ENCODE measurements at regions not wholly inside any gene's neighbourhood (a gene's known extent, or its start where the extent isn't known, plus 50 kb on each side); places are given as distances from the start of the nearest gene placed in this dataset.

DNA sequence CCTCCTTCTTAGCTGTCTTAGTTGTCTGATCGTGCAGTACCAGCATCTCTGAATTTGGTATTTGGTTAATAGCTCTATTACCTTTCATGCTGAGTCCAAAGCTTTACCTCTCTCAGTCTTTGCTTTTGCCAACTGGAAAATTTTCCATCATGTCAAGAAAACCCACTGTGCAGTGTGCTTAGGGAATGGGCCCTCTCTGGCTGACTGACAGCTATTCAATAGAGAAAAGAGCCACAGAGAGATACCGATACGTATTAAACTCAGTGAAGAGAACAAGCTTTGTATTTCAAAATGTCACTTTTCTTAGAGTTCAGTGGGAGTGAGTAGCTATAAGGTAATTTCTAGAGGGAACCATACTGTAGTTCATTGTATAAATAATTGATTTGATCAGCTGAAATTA, 1507.1 kb downstream of the C4orf33 start:
- DNase-seq (ENCODE audit: low read depth, low spot score) = no peak

DNA sequence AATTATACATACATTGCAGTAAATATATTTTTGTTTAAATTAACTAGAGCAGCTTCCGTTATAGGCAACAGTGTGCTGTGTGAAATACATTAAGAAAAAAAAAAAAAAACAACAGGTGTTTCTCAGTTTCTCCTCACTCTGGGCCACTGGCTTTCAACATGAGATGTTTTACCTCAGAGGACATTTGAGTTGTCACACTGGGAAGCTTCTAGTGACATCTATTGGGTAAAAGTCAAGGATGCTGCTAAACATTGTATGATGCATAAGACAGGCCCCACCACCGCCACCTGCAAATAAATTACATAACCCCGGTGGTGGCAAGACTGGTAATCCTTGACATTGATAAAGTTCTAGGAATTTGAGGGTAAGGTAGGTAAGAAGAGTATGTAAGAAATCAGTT, 1512.2 kb downstream of the C4orf33 start:
- no peak for DNase-seq (ENCODE audit: low read depth, low spot score)

GRCh38 chr4:130628531-130628930, 1532.6 kb downstream of the C4orf33 start:
- DNase-seq (ENCODE audit: low read depth, low spot score) = no peak

DNA sequence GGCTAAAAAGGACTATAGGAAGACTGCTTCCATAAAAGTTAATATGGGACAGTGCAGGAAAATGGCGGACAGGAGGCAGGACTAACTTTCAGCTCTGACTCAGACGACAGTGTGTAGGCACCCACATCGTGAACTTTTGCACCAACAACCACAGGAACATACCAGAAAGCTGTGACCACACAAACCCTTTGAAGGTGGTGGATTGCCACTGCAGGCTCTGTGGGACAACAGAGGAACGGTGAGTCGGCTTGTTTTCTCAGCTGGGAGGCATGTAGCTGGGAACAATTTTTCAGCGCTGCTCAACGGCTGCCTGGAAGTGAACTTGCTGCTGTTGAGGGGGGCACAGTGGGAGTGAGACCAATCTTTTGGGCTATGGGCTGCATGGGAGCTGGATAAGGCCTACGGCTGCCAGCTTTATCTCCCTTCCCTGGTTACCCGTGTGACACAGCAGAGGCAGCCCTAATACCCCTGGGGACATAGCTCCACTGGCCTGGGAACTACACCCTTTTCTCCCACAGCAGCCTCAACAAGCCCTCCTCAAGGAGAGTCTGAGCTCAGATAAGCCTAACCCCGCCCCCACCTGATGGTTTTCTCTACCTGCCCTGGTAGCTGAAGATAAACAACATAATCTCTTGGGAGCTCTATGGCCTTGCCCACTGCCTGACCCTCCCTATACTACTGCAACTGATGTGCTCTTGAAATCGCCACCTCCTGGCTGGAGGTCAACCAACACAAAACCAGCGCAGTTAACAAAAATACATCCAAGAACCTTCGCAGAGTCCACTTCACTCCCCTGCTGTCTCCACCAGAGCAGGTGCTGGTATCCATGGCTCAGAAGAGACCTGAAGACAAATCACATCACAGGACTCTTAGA, 1537.0 kb downstream of the C4orf33 start:
- DNase-seq (ENCODE audit: low read depth, low spot score) = no peak

GRCh38 chr4:130636486-130636885, 1540.5 kb downstream of the C4orf33 start:
- DNase-seq (ENCODE audit: low read depth, low spot score) = no peak

DNA sequence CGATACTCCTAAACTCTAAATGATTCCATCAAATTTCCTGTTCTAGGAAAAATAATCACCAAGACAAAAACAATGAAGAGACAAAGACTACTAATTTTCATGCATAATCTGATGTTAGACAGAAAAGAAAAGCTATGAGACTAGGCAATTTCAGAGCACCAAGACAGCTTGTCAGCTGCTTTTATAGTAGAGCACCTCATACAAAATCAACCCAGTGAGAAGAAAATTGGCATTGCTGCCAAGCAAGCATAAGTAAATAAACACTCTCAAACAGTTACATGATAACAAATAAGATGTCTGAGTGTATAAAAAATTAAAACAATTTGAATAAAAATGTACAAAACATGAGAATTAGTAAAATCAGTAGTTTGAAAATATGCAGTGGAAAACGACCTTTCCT, 1544.6 kb downstream of the C4orf33 start:
- no peak for DNase-seq (ENCODE audit: low read depth, low spot score)

DNA sequence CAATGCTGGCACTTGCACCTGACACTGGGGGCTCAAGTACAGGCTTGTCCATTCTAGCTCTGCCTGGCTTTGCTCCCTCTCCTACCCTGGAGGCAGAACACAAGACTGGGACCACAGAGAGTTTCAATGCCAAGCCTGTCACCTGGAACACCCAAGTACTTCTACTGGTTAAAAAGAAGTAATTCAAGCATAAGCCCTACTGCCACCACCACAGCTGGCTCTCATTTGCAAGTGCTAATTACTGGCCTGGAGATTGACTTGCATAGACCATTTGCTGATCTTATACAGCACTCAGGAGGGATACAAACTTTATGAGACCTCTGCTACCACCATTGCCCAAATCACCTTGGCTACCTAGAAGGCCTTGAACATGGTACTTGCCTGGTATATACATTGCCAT, 1550.9 kb downstream of the C4orf33 start:
- no peak for DNase-seq (ENCODE audit: low read depth, low spot score)

GRCh38 chr4:130648570-130648969, 1552.6 kb downstream of the C4orf33 start:
- no peak for DNase-seq (ENCODE audit: low read depth, low spot score)

- no peak for DNase-seq (ENCODE audit: low read depth, low spot score)
Observed at GRCh38 chr4:130653842-130654241, 1557.9 kb downstream of the C4orf33 start.

DNA sequence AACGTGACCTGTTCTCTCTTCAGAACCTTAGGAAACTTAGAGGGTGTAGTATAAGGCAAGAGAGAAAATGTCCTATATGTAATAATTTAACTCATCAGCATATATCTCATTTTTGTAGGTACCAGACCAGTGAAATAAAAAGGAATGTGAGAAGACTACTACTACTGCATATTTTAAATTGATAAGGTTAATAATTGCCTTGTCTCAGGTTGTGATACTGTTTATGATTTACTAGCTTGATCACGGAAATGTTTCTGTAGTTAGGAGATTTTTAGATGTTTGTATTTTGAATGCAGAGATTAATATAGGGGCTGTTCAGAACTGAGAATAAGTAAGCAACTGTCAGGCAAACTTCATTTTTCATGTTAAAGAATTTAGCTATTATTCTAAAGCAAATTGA, 1563.4 kb downstream of the C4orf33 start:
- DNase-seq (ENCODE audit: low read depth, low spot score) = no peak

DNA sequence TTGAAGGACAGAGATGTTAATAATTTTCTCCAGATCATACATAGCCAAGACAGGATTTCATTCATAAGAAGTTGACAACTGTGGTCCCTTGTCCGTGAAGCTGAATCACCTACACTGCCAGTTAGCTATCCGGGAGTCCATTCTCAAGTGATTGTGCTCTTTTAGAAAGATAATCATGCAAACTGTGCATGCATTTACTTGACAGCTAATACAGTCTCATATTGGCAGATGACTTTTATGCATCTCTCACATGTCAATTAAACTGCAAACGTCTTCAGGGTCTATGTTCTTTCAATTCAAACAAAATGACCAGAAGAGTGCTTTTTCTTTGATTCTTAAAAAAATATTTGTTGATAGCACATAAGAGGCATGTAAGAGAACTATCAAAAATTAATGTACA, 1572.9 kb downstream of the C4orf33 start:
- DNase-seq (ENCODE audit: low read depth, low spot score) = no peak

DNA sequence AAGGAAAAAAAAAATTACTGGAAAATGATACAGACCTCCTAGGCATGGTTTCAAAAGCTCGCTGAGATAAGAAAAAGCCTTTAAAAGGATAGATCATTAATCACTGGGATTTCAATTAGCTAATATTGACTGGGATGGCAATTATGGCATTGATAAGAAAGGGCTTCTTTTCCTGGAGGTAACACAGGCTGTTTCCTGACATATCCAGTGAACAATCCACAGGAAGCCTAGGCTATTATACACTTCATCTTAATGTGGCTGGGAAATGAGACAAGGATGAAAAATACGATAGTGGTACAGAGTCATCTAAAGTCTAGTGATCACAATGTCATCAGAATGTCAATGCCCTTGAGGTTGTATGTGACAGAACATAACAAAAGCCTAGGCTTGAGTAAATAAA, 1579.3 kb downstream of the C4orf33 start:
- DNase-seq (ENCODE audit: low read depth, low spot score) = no peak

- no peak for DNase-seq (ENCODE audit: low read depth, low spot score)
Observed at GRCh38 chr4:130689181-130689580, 1593.2 kb downstream of the C4orf33 start.

DNA sequence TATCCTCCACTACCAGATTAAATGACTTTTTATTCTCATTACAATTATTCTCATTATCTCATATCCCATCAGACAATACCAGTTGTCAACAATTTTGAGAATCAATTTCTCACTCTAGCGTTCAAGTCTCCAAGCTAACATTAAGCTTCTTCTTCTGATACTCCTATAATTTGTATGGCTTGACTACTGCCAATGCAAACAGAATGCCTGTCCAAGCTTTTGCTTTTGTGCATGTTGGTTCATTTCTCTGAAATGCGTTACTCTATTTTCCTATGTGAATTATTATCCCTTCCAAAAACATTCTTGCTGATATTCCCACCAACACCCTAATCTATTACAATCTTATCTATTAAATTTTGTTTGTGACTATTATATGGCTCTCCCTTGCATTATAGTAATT, 1602.3 kb downstream of the C4orf33 start:
- DNase-seq (ENCODE audit: low read depth, low spot score) = no peak

- DNase-seq (ENCODE audit: low read depth, low spot score) = no peak
Observed at GRCh38 chr4:130699004-130699403, 1603.1 kb downstream of the C4orf33 start.

GRCh38 chr4:130703211-130703935, 1607.4 kb downstream of the C4orf33 start:
- no peak for DNase-seq (ENCODE audit: low read depth, low spot score)

GRCh38 chr4:130705023-130705422, 1609.1 kb downstream of the C4orf33 start:
- no peak for DNase-seq (ENCODE audit: low read depth, low spot score)

- DNase-seq (ENCODE audit: low read depth, low spot score) = no peak
Observed at GRCh38 chr4:130712038-130712437, 1616.1 kb downstream of the C4orf33 start.

- DNase-seq (ENCODE audit: low read depth, low spot score) = no peak
Observed at GRCh38 chr4:130714006-130714405, 1618.1 kb downstream of the C4orf33 start.

DNA sequence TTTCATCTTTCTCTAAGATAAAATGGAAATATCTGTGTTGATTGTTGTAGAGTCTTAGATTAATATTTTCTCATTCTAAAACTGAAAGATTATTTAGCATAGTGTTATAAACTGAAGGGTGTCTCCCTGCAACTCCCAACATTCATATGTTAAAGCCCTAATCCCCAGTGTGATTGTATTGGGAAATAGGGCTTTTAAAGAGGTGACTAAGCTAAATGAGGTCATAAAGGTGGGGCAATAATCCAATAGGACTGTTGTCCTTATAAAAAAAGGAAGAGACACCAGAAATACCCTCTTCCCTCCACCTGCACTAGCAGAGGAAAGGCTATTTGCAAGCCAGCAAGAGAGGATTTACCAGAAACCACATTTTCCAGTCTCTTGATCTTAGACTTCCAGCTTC, 1626.4 kb downstream of the C4orf33 start:
- no peak for DNase-seq (ENCODE audit: low read depth, low spot score)

DNA sequence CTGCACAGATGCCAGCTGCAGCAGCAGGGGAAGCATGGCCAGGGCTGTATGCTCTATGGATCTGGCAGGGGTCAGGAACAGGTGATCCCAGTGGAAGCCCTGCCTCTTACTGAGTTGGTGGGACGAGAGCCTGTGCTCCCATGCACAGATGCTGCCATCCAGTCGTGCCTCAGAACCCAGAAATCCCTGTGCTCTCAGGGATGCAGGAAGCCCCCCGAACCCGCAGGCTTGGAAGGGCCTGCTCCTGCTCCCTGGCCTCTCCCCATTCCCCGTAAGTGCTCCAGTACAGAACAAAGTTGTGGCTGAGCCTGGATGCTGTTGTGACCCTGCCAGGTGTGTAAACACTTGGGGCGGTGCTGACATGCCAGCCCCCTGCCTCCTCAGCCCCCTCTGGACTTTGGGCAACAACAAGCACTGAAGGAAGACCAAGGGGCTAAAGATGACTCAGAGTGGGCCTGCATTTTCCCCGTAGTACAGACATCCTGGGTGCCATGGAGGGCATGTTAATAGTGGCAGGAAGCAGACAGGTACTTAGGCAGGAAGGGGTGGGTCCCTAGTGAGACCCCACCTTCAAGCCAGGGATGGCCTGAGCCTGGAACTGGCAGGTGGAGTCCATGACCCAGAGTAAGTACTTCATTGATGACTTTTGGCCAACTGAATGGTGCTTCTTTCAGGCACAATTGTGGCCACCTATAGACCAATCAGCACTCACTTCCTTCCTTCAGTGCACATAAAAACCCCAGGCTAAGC, 1640.7 kb downstream of the C4orf33 start:
- DNase-seq (ENCODE audit: low read depth, low spot score) = no peak

DNA sequence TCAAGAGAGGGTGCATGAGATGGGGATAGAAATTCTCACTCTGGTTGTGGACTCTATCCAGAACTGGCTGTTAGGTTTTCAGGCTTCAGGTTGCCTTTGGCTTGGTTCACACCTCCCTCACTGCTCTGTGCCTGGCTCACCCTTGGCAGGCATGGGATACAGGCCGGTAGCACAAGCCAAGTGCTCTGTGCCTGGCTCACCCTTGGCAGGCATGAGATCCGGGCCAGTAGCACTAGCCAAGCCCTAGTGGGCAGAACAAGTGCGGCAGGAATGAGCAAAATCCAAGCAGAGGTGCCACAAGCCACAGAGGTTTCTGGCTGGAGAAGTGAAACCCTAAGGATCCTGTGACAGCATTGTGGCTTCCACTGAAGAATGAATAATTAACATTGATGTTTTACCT, 1642.3 kb downstream of the C4orf33 start:
- no peak for DNase-seq (ENCODE audit: low read depth, low spot score)
